ENCODE measurements at regions not wholly inside any gene's neighbourhood (a gene's known extent, or its start where the extent isn't known, plus 50 kb on each side); places are given as distances from the start of the nearest gene placed in this dataset.

DNA sequence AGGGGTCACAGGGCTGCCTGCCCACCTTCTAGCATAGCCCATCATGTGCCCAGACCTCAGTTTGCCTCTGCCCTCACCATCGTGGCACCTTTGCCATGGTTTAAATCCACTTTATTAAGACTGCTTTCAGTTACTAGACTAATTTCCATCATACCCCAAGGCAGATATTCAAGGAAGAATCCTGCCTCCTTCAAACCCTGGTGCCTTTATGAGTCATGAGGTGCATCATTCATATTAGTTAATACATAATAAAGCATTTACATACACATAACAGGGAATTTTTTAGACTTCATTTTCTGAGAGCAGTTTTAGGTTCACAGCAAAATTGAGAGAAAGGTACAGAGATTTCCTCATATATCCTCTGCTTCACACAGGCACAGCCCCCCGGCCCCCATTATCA, 62.8 kb downstream of the CXCL12 start:
- 92 to 94% (median 93%) methylated on average over 2 of the region's 2 CpGs for WGBS, 4 donors
- H3K36me3 ChIP-seq = no peaks in the 10 kb centered on the region
- H3K4me1 ChIP-seq = peaks cover 0 to 28% (median 8%) of the 10 kb centered on the region in 12 donors
- ATAC-seq (no peak), DNase-seq (no peak)
- H3K27me3 ChIP-seq = no peaks in the 10 kb centered on the region
- H3K27ac ChIP-seq = no peak overlapping the region
- no peaks in the 10 kb centered on the region for H3K9me3 ChIP-seq
- no peak overlapping the region for H3K4me3 ChIP-seq
- intact Hi-C loops (cut with DNase I) = no loop called here
- TF ChIP-seq POLR2A (IDR thresholded peaks at IDR 0.05) = no peak
- TF ChIP-seq, protein P1, sequence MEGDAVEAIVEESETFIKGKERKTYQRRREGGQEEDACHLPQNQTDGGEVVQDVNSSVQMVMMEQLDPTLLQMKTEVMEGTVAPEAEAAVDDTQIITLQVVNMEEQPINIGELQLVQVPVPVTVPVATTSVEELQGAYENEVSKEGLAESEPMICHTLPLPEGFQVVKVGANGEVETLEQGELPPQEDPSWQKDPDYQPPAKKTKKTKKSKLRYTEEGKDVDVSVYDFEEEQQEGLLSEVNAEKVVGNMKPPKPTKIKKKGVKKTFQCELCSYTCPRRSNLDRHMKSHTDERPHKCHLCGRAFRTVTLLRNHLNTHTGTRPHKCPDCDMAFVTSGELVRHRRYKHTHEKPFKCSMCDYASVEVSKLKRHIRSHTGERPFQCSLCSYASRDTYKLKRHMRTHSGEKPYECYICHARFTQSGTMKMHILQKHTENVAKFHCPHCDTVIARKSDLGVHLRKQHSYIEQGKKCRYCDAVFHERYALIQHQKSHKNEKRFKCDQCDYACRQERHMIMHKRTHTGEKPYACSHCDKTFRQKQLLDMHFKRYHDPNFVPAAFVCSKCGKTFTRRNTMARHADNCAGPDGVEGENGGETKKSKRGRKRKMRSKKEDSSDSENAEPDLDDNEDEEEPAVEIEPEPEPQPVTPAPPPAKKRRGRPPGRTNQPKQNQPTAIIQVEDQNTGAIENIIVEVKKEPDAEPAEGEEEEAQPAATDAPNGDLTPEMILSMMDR (IDR thresholded peaks at IDR 0.05) = no peak

DNA sequence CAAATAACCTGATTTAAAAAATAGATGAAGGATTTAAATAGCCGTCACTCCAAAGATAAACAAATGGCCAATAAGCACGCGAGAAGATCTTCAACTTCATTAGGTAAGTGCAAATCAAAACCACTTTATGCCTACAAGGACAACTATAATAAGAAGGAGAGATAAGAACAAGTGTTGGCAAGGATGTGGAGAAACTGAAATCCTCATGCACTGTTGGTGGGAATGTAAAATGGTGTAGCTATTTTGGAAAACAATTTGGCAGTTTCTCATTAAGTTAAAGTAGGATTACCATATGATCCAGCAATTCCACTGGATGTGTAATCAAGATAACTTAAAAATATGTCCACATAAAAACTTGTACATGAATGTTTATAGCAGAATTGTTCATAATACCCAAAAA, 64.1 kb downstream of the CXCL12 start:
- ATAC-seq = peak in 3 of 4 donors; percentile 57 to 77 (median 66)
- 31 to 69% (median 40%) methylated on average over 3 of the region's 3 CpGs for WGBS, 4 donors

DNA sequence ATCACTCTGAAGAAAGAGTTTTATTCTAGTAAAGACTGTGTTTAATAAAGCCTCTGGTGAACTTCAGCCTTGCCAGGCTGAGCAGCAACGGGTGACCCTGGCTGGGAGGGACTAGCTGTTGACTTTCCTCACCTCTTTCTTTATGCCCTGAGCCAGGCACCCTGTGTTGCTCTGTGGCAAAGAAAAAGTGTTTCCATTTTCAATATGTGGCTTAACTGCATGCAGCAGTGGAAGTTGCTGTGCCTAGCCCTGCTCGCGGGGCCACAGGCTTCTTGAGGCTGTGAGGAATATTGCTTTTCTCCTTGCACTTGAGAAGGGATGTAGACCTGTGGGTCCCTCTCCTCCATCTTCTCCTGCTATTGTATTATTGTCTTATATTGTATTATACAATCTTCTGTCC, 67.0 kb downstream of the CXCL12 start:
- H3K27ac ChIP-seq = no peak overlapping the region
- 91 to 100% (median 97%) methylated on average over 3 of the region's 3 CpGs for WGBS, 4 donors
- no peaks in the 10 kb centered on the region for H3K27me3 ChIP-seq
- H3K4me1 ChIP-seq = peaks cover 0 to 18% (median 3%) of the 10 kb centered on the region in 12 donors
- no peaks in the 10 kb centered on the region for H3K36me3 ChIP-seq
- ATAC-seq = no peak
- H3K9me3 ChIP-seq = no peaks in the 10 kb centered on the region
- no peak for TF ChIP-seq POLR2A (IDR thresholded peaks at IDR 0.05)
- TF ChIP-seq, protein P1 (IDR thresholded peaks at IDR 0.05) = no peak
- intact Hi-C loops (cut with DNase I) = loop anchor here in 8 of 10 donors (10.0 kb wide), 6 partner anchors 253 to 643 kb away; no protein-coding TSS in a partner anchor
- H3K4me3 ChIP-seq = no peak overlapping the region
- no peak for DNase-seq

More for the DNA sequence above, 64.1 kb downstream of the CXCL12 start:
- peaks cover 0 to 18% (median 3%) of the 10 kb centered on the region in 12 donors for H3K4me1 ChIP-seq
- intact Hi-C loops (cut with DNase I) = no loop called here
- H3K4me3 ChIP-seq = no peak overlapping the region
- TF ChIP-seq POLR2A (IDR thresholded peaks at IDR 0.05) = no peak
- TF ChIP-seq, protein P1 (IDR thresholded peaks at IDR 0.05) = no peak
- H3K27ac ChIP-seq = no peak overlapping the region
- DNase-seq = no peak
- H3K9me3 ChIP-seq = no peaks in the 10 kb centered on the region
- H3K36me3 ChIP-seq = no peaks in the 10 kb centered on the region
- H3K27me3 ChIP-seq = no peaks in the 10 kb centered on the region

DNA sequence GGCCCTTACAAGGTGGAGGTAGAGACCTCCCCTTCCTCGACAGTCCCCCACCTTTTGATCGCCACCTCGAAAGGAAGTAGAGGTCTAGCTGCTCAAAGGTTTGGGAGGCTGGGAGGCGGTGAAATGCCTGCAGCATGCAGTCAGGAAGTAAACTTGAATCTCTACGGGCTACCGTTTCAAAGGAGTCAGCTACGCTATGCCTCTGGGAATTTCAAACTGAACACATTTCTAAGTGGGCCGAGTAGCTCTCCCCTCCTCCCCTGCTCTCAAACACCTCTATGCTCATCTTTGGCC, 68.0 kb downstream of the CXCL12 start:
- Histone ChIP-seq H3K4me1 (peaks cover 0 to 18% (median 3%) of the 10 kb centered on the region in 12 donors), H3K9me3 (no peaks in the 10 kb centered on the region), H3K27ac (no peak overlapping the region), H3K4me3 (no peak overlapping the region), H3K27me3 (no peaks in the 10 kb centered on the region), H3K36me3 (no peaks in the 10 kb centered on the region)
- intact Hi-C loops (cut with DNase I) = loop anchor here in 8 of 10 donors (10.0 kb wide), 6 partner anchors 252 to 642 kb away; no protein-coding TSS in a partner anchor
- DNase-seq (no peak), ATAC-seq (no peak)
- TF ChIP-seq, protein P1 (IDR thresholded peaks at IDR 0.05) = no peak
- no peak for TF ChIP-seq POLR2A (IDR thresholded peaks at IDR 0.05)
- 79 to 88% (median 85%) methylated on average over 8 of the region's 8 CpGs for WGBS, 4 donors
